Mucosa of descending colon (tissue), 3 donors: ENCODE measurements at regions not wholly inside any gene's neighbourhood (a gene's known extent, or its start where the extent isn't known, plus 50 kb on each side); places are given as distances from the start of the nearest gene placed in this dataset.
"Not testable (repeated sequence)": the region's sequence is repeated elsewhere in the genome, so short reads cannot be mapped to it uniquely, and the experiment has no call there.

Experiments used
- ATAC-seq: fragments of 200-7000 bp; cut with Tn5 transposase; one replicate; pipeline ENCODE4 v1.9.1; 2020; ENCODE audit warnings: mild to moderate bottlenecking, moderate library complexity
- DNase-seq, 3 donors: peaks; one replicate each; pipeline ENCODE4 v3.0.0-alpha.2; 2020
- H3K36me3 ChIP-seq: fragments of 200-600 bp; one replicate; pipeline ENCODE4 v1.8.0; 2021; ENCODE audit warnings: low read depth, mild to moderate bottlenecking
- H3K4me1 ChIP-seq: fragments of 200-600 bp; one replicate; pipeline ENCODE4 v1.8.0; 2021; ENCODE audit warnings: low read depth, mild to moderate bottlenecking
- H3K4me3 ChIP-seq: fragments of 200-600 bp; one replicate; pipeline ENCODE4 v1.8.0; 2021; ENCODE audit warnings: mild to moderate bottlenecking
- H3K9me3 ChIP-seq: fragments of 200-600 bp; one replicate; pipeline ENCODE4 v1.8.0; 2021; ENCODE audit warnings: mild to moderate bottlenecking
- CTCF ChIP-seq: fragments of 200-600 bp; IDR thresholded peaks from one replicate; pipeline ENCODE4 v1.8.0; 2022; ENCODE audit warnings: antibody characterized with exemption, mild to moderate bottlenecking
- intact Hi-C, 2 donors: fragments of 100-400 bp; cut with DNase I in 1 of 2; cut with micrococcal nuclease in 1 of 2; formaldehyde crosslinking; loops; one replicate each; pipeline versions ENCODE4 v1.11.0 to v1.11.1; 2022; cut with DNase I, micrococcal nuclease
- donor health status: DM: no; HTN: no; CAD: no; lungs with moderate emphysema.
- donor health status: DM: no; HTN: no; CAD: no.
- donor health status: DM: no; HTN: yes; CAD: no.

- Histone ChIP-seq H3K4me1 (no peaks in the 10 kb centered on the region), H3K36me3 (no peaks in the 10 kb centered on the region), H3K4me3 (no peak overlapping the region), H3K9me3 (no peaks in the 10 kb centered on the region)
- intact Hi-C loops: no loop called here
- TF ChIP-seq CTCF: no peak
- ATAC-seq (no peak), DNase-seq (no peak)
Measured at GRCh38 chr10:57593983-57594573, 673.6 kb downstream of the IPMK start.

GRCh38 chr10:57579926-57580325 is 687.8 kb downstream of the IPMK start:
- no peaks in the 10 kb centered on the region for H3K36me3 ChIP-seq
- H3K4me1 ChIP-seq: no peaks in the 10 kb centered on the region
- intact Hi-C loops: no loop called here
- no peak overlapping the region for H3K4me3 ChIP-seq
- DNase-seq (peak in 1 of 3 donors; percentile 9), ATAC-seq (no peak)
- TF ChIP-seq CTCF: no peak
- H3K9me3 ChIP-seq: no peaks in the 10 kb centered on the region

GRCh38 chr10:57562211-57562610 is 705.5 kb downstream of the IPMK start:
- intact Hi-C loops: no loop called here
- no peak overlapping the region for H3K4me3 ChIP-seq
- H3K9me3 ChIP-seq: no peaks in the 10 kb centered on the region
- DNase-seq: no peak
- TF ChIP-seq CTCF: no peak
- no peaks in the 10 kb centered on the region for H3K36me3 ChIP-seq
- no peaks in the 10 kb centered on the region for H3K4me1 ChIP-seq
- ATAC-seq: no peak

- H3K4me3 ChIP-seq, H3K4me1 ChIP-seq, intact Hi-C loops, ATAC-seq, H3K36me3 ChIP-seq, DNase-seq: not testable (repeated sequence)
- H3K9me3 ChIP-seq: peaks cover 11% of the 10 kb centered on the region
Measured at GRCh38 chr10:57551774-57552173, 715.9 kb downstream of the IPMK start.

- ATAC-seq (no peak), DNase-seq (no peak)
- TF ChIP-seq CTCF: no peak
- Histone ChIP-seq H3K4me3 (no peak overlapping the region), H3K9me3 (no peaks in the 10 kb centered on the region), H3K4me1 (no peaks in the 10 kb centered on the region), H3K36me3 (no peaks in the 10 kb centered on the region)
- intact Hi-C loops: no loop called here
Measured at GRCh38 chr10:57535306-57535705, 732.4 kb downstream of the IPMK start.

- no peaks in the 10 kb centered on the region for H3K36me3 ChIP-seq
- DNase-seq (no peak), ATAC-seq (no peak)
- no peaks in the 10 kb centered on the region for H3K4me1 ChIP-seq
- intact Hi-C loops: no loop called here
- TF ChIP-seq CTCF: no peak
- H3K9me3 ChIP-seq: no peaks in the 10 kb centered on the region
- H3K4me3 ChIP-seq: no peak overlapping the region
Measured at GRCh38 chr10:57513637-57514036, 754.1 kb downstream of the IPMK start.
